ENCODE measurements at regions not wholly inside any gene's neighbourhood (a gene's known extent, or its start where the extent isn't known, plus 50 kb on each side); places are given as distances from the start of the nearest gene placed in this dataset.
"Not testable (repeated sequence)": the region's sequence is repeated elsewhere in the genome, so short reads cannot be mapped to it uniquely, and the experiment has no call there.

DNA sequence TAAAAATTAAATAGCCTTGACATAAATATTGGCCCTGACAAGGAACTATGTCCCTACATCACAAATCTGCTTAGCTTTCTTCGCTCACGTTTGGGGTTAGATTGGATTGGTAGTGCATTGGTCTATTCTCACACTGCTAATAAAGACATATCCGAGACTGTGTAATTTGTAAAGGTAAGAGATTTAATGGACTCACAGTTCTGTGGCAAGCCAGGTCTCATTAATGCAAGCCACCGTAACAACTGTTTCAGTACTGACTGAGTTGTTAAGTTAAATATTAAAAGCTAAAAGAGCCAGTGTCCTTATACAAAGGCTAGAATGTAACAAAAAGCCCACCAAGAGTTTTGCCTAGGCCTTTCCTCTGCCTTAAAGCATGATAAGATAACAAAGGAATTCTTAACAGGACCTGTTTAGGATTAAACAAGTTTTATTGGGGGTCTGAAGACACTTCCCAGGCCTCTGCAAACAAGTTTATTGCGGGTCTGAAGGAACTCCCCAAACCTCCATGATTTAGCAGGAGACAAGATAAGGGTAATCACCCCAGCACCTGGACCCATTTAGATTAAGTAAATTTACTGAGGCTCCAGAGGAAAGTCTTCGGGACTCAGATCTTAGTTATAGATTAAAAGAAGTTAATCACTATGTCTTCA lies 88.2 kb upstream of the PTGDR start:
- H3K9me3 ChIP-seq, result no peaks in the 10 kb centered on the region
- intact Hi-C loops (cut with DNase I), result no loop called here
- H3K27me3 ChIP-seq, result no peaks in the 10 kb centered on the region
- H3K4me3 ChIP-seq, result no peak overlapping the region
- H3K27ac ChIP-seq, result no peak overlapping the region
- TF ChIP-seq, protein P1, sequence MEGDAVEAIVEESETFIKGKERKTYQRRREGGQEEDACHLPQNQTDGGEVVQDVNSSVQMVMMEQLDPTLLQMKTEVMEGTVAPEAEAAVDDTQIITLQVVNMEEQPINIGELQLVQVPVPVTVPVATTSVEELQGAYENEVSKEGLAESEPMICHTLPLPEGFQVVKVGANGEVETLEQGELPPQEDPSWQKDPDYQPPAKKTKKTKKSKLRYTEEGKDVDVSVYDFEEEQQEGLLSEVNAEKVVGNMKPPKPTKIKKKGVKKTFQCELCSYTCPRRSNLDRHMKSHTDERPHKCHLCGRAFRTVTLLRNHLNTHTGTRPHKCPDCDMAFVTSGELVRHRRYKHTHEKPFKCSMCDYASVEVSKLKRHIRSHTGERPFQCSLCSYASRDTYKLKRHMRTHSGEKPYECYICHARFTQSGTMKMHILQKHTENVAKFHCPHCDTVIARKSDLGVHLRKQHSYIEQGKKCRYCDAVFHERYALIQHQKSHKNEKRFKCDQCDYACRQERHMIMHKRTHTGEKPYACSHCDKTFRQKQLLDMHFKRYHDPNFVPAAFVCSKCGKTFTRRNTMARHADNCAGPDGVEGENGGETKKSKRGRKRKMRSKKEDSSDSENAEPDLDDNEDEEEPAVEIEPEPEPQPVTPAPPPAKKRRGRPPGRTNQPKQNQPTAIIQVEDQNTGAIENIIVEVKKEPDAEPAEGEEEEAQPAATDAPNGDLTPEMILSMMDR (IDR thresholded peaks at IDR 0.05), result no peak
- DNase-seq (no peak), ATAC-seq (no peak)
- H3K4me1 ChIP-seq, result no peaks in the 10 kb centered on the region
- no peaks in the 10 kb centered on the region for H3K36me3 ChIP-seq

GRCh38 chr14:52175982-52176502 lies 91.5 kb upstream of the PTGDR start:
- H3K36me3 ChIP-seq, result no peaks in the 10 kb centered on the region
- H3K4me3 ChIP-seq, result no peak overlapping the region
- no peak overlapping the region for H3K27ac ChIP-seq
- TF ChIP-seq, protein P1 (IDR thresholded peaks at IDR 0.05), result no peak
- ATAC-seq (peak; percentile 67), DNase-seq (no peak)
- no peaks in the 10 kb centered on the region for H3K27me3 ChIP-seq
- no peaks in the 10 kb centered on the region for H3K4me1 ChIP-seq
- H3K9me3 ChIP-seq, result peaks cover 23% of the 10 kb centered on the region
- intact Hi-C loops (cut with DNase I), result no loop called here

GRCh38 chr14:52171932-52172331 lies 95.6 kb upstream of the PTGDR start:
- H3K36me3 ChIP-seq; H3K4me1 ChIP-seq; H3K27ac ChIP-seq; H3K27me3 ChIP-seq; DNase-seq; intact Hi-C loops (cut with DNase I); ATAC-seq; H3K4me3 ChIP-seq: not testable (repeated sequence)
- peaks cover 25% of the 10 kb centered on the region for H3K9me3 ChIP-seq

DNA sequence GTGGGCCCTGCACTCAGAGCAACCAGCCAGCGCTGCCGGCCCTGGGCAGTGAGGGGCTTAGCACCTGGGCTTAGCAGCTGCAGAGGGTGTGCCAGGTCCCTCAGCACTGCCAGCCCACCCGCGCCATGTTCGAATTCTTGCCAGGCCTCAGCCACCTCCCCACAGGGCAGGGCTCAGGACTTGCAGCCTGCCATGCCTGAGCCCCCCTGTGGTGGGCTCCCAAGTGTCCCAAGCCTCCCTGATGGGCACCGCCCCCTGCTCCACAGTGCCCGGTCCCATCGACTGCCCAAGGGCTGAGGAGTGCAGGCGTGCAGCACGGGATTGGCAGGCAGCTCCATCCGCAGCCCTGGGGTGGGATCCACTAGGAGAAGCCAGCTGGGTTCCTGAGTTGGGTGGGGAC lies 98.0 kb upstream of the NID2 start:
- intact Hi-C loops (cut with DNase I), result no loop called here
- H3K4me3 ChIP-seq, result no peak overlapping the region
- no peak overlapping the region for H3K27ac ChIP-seq
- TF ChIP-seq, protein P1 (IDR thresholded peaks at IDR 0.05), result no peak
- H3K4me1 ChIP-seq, result no peaks in the 10 kb centered on the region
- no peaks in the 10 kb centered on the region for H3K36me3 ChIP-seq
- peaks cover 10% of the 10 kb centered on the region for H3K9me3 ChIP-seq
- no peak for DNase-seq
- peak; percentile 19 for ATAC-seq
- H3K27me3 ChIP-seq, result no peaks in the 10 kb centered on the region

DNA sequence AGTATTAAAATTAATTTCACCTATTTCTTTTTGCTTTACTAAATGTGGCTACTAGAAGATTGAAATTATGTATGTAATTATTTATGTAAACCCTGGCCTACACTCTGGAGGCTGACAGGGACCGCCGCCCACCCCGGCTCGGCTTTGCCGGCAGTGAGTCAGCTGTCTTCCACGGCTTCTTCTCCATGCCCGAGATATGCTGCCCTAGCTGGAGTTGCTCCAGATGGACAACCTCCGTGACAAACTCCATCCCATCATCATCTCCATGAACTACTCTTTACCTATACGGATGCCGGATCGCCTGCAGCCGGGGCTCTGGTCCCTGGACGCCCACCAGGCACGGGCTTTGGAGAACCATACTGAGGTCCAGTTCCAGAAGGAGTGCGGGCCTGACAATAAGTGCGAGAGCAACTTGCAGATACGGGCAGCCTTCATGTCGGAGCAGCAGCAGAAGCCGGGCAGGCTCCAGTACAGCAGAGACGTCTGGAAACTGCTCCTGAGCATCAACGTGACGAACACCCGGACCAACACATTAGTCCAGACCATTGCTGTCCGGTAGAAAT lies 86.9 kb upstream of the NID2 start:
- Histone ChIP-seq H3K36me3 (no peaks in the 10 kb centered on the region), H3K4me3 (no peak overlapping the region)
- ATAC-seq, result no peak

More for the DNA sequence above, 86.9 kb upstream of the NID2 start:
- TF ChIP-seq, protein P1 (IDR thresholded peaks at IDR 0.05), result no peak
- Histone ChIP-seq H3K4me1 (no peaks in the 10 kb centered on the region), H3K27ac (no peak overlapping the region), H3K9me3 (no peaks in the 10 kb centered on the region), H3K27me3 (no peaks in the 10 kb centered on the region)
- intact Hi-C loops (cut with DNase I), result no loop called here
- no peak for DNase-seq

Data from upper lobe of right lung (tissue), 1 donor.